SIG-M5 treated with dmso at 0.1 percent for 504 hours (cell line): ENCODE measurements at regions not wholly inside any gene's neighbourhood (a gene's known extent, or its start where the extent isn't known, plus 50 kb on each side); places are given as distances from the start of the nearest gene placed in this dataset.
"Not testable (repeated sequence)": the region's sequence is repeated elsewhere in the genome, so short reads cannot be mapped to it uniquely, and the experiment has no call there.

Experiments
- DNase-seq: peaks from one replicate; lab custom pipeline; 2025; ENCODE audit not compliant: unreplicated experiment; lab: John Stamatoyannopoulos, UW

GRCh38 chr4:83923341-83923740, 387.4 kb downstream of the GPAT3 start:
- DNase-seq: no peak

- no peak for DNase-seq
Measured at GRCh38 chr4:83922402-83922801, 386.5 kb downstream of the GPAT3 start.

GRCh38 chr4:83921124-83921523, 385.2 kb downstream of the GPAT3 start:
- DNase-seq: no peak

GRCh38 chr4:83920375-83920774, 384.5 kb downstream of the GPAT3 start:
- no peak for DNase-seq

- DNase-seq: no peak
Measured at GRCh38 chr4:83917572-83917971, 381.7 kb downstream of the GPAT3 start.

GRCh38 chr4:83910693-83911092, 374.8 kb downstream of the GPAT3 start:
- DNase-seq: no peak

GRCh38 chr4:83906561-83906960, 370.7 kb downstream of the GPAT3 start:
- no peak for DNase-seq

GRCh38 chr4:83905952-83906351, 370.0 kb downstream of the GPAT3 start:
- no peak for DNase-seq

GRCh38 chr4:83903740-83904139, 367.8 kb downstream of the GPAT3 start:
- DNase-seq: not testable (repeated sequence)

GRCh38 chr4:83894831-83895230, 358.9 kb downstream of the GPAT3 start:
- no peak for DNase-seq

GRCh38 chr4:83890816-83891215, 354.9 kb downstream of the GPAT3 start:
- DNase-seq: no peak

- DNase-seq: no peak
Measured at GRCh38 chr4:83890231-83890630, 354.3 kb downstream of the GPAT3 start.

- DNase-seq: no peak
Measured at GRCh38 chr4:83889802-83890201, 353.9 kb downstream of the GPAT3 start.

GRCh38 chr4:83885256-83886182, 349.6 kb downstream of the GPAT3 start:
- no peak for DNase-seq

GRCh38 chr4:83876047-83876446, 340.1 kb downstream of the GPAT3 start:
- no peak for DNase-seq

- DNase-seq: no peak
Measured at GRCh38 chr4:83875437-83875836, 339.5 kb downstream of the GPAT3 start.

- no peak for DNase-seq
Measured at GRCh38 chr4:83873996-83874395, 338.1 kb downstream of the GPAT3 start.

GRCh38 chr4:83870328-83870950, 334.5 kb downstream of the GPAT3 start:
- no peak for DNase-seq

GRCh38 chr4:83866834-83867621, 331.1 kb downstream of the GPAT3 start:
- no peak for DNase-seq

- DNase-seq: no peak
Measured at GRCh38 chr4:83865417-83866150, 329.7 kb downstream of the GPAT3 start.
